Right cardiac atrium (tissue), 5 donors: ENCODE measurements at regions not wholly inside any gene's neighbourhood (a gene's known extent, or its start where the extent isn't known, plus 50 kb on each side); places are given as distances from the start of the nearest gene placed in this dataset.
"Not testable (repeated sequence)": the region's sequence is repeated elsewhere in the genome, so short reads cannot be mapped to it uniquely, and the experiment has no call there.

ENCODE experiments used
- ATAC-seq, 2 donors: fragments of 200-7000 bp; cut with Tn5 transposase; one replicate each; pipeline versions ENCODE4 v1.8.0 to v1.9.1; 2020; ENCODE audit warnings: moderate library complexity in 2 of 2, mild to moderate bottlenecking in 1 of 2
- DNase-seq, 3 donors: peaks; one replicate each; pipeline ENCODE4 v3.0.0-alpha.2; 2020
- H3K27ac ChIP-seq: one replicate; pipeline ENCODE4 v1.5.1; 2013; ENCODE audit warnings: mild to moderate bottlenecking, low read length, control low read depth, moderate library complexity
- H3K27me3 ChIP-seq: one replicate; pipeline ENCODE4 v1.6.1; 2013; ENCODE audit not compliant: control insufficient read depth, insufficient read depth
- H3K4me1 ChIP-seq: one replicate; pipeline ENCODE4 v1.6.1; 2013; ENCODE audit warnings: low read length; ENCODE audit not compliant: control insufficient read depth, insufficient read depth
- H3K4me3 ChIP-seq: one replicate; pipeline ENCODE4 v1.5.1; 2013; ENCODE audit warnings: low read length, control low read depth
- H3K9me3 ChIP-seq: one replicate; pipeline ENCODE4 v1.6.1; 2013; ENCODE audit warnings: low read length; ENCODE audit not compliant: control insufficient read depth
- WGBS: extraction: QIAGEN DNeasy Blood & Tissue Kit; methylation state at CpG from one replicate; pipeline ENCODE4 v1.1.7; 2013; 5-methylcytosine and 5-hydroxymethylcytosine counted together
- intact Hi-C, 4 donors: fragments of 100-400 bp; cut with DNase I; formaldehyde crosslinking; loops; one replicate each; pipeline versions ENCODE4 v1.11.0 to v1.14.0; 2022 to 2023
- donor health status: healthy with polysubstance abuse.
- donor health status: DM: no; HTN: yes; CAD: no.
- donor health status: DM: no; HTN: no; CAD: no.
- donor health status: DM: no; HTN: yes; CAD: no; lungs with severe emphysema.
- donor health status: DM: yes; HTN: yes; CAD: no.

- H3K9me3 ChIP-seq, H3K4me1 ChIP-seq, H3K4me3 ChIP-seq, DNase-seq, ATAC-seq, intact Hi-C loops, H3K27ac ChIP-seq, H3K27me3 ChIP-seq: not testable (repeated sequence)
- 86% methylated on average over 8 of the region's 8 CpGs for WGBS
Observed at GRCh38 chr1:147348592-147348991, 106.1 kb downstream of the CHD1L start.

DNA sequence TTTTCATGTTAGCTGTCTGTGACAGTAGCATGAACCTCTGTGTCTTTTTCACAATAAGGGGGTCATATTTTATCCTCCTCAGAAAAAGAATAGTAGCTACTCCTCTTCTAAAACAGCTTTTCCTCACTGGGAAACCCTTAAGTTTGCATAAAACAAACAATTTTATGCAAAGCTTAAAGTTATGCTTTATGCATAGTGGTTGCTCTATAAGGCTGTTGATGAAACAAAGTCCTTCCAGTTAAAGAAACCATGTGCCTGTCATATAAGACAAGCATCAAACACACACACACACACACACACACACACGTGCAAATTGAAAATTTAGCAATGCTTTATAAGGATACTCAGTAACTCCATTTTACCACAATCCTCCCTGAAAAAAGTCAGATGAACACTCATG is 107.0 kb downstream of the CHD1L start:
- intact Hi-C loops: no loop called here
- no peaks in the 10 kb centered on the region for H3K4me1 ChIP-seq
- H3K9me3 ChIP-seq: no peaks in the 10 kb centered on the region
- no peak overlapping the region for H3K27ac ChIP-seq
- no peaks in the 10 kb centered on the region for H3K27me3 ChIP-seq
- ATAC-seq (no peak), DNase-seq (no peak)
- 60% methylated on average over 1 of the region's 1 CpG for WGBS
- no peak overlapping the region for H3K4me3 ChIP-seq

DNA sequence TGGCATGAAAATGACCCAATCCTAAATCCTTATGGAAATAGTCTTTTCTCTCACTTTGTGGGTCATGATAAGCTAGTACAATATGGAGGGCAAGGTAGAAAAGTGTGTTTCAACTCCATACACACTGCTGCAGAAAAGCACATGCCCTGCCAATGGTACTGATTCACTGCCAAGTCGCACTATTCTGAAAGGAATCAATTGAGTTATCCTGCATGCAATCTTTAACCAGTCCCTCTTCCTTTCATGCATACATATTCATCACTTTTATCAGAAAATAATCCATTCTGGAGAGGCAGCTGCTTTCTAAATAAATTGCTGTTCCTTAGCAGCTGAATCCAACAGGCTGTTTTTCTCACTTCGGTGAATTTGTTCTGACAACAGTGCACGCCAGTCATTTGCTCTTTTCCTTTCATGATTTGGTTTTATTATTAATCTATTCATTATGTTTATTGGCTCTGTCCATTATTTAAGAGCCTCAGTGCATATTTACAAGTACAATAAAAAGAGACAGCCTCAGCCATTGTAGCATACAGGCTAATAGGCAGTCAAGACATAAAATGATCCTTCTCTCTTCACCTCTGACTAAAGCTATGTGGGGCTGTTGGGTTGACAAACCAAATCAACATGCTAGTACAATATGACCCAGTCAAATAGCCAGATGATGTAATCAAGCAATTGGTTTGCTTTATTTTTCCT is 108.8 kb downstream of the CHD1L start:
- WGBS: 86% methylated on average over 3 of the region's 3 CpGs

DNA sequence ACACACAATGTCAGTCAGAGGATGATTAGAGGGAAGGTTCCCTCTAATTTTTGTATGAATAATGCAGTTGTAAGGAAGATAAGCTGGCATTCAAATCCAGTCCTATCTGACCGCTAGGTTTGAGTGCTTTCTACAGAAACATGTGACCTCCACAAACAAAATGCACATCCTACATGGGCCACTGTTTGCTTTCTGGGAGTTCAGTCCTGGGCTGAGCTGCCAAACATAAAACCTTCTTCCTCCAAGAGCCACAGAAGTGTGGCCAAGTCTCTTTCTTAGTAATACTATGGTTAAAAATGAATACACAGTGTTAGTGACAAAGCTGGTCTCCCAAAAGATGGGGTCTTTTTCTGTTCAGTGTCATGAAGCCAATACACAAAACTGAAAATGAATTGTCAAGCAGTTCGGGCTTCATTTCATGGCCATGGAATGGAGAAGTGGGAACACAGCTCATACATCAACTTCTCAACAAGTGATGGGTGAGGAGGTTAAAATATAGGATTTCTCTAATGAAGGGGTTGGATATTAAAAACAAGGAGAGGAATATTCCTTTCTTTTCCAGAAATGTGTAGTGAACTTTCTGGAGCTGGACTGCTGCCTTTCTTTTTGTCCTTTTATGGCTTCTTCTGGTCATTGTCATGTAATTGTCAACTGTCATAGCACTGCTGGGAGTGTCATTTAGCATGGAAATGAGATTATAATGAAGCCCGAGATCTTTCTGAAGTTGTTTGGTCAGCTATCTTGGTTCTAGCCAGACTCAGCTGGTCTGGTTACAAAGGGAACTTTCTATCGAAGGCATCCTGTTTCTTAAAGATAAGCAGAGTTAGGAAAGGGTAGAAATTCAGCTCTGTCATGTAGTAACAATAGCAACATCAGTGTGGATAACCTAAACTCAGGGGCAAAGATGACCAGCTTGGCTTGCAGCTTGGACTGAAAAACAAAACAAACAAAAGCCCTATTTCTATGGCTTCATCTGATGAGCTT is 135.1 kb downstream of the CHD1L start:
- ATAC-seq: no peak
- Histone ChIP-seq H3K27ac (no peak overlapping the region), H3K4me1 (no peaks in the 10 kb centered on the region), H3K9me3 (no peaks in the 10 kb centered on the region), H3K27me3 (no peaks in the 10 kb centered on the region), H3K4me3 (no peak overlapping the region)
- no peak for DNase-seq
- intact Hi-C loops: no loop called here
- 33% methylated on average over 4 of the region's 4 CpGs for WGBS

More for the DNA sequence above, 108.8 kb downstream of the CHD1L start:
- ATAC-seq (no peak), DNase-seq (no peak)
- H3K27ac ChIP-seq: no peak overlapping the region
- no peaks in the 10 kb centered on the region for H3K4me1 ChIP-seq
- no peak overlapping the region for H3K4me3 ChIP-seq
- no peaks in the 10 kb centered on the region for H3K27me3 ChIP-seq
- intact Hi-C loops: no loop called here
- no peaks in the 10 kb centered on the region for H3K9me3 ChIP-seq

GRCh38 chr1:147379889-147380288 is 137.4 kb downstream of the CHD1L start:
- intact Hi-C loops: no loop called here
- H3K4me3 ChIP-seq: no peak overlapping the region
- DNase-seq (no peak), ATAC-seq (no peak)
- WGBS: 97% methylated on average over 3 of the region's 3 CpGs
- no peaks in the 10 kb centered on the region for H3K27me3 ChIP-seq
- no peak overlapping the region for H3K27ac ChIP-seq
- H3K9me3 ChIP-seq: no peaks in the 10 kb centered on the region
- H3K4me1 ChIP-seq: no peaks in the 10 kb centered on the region

DNA sequence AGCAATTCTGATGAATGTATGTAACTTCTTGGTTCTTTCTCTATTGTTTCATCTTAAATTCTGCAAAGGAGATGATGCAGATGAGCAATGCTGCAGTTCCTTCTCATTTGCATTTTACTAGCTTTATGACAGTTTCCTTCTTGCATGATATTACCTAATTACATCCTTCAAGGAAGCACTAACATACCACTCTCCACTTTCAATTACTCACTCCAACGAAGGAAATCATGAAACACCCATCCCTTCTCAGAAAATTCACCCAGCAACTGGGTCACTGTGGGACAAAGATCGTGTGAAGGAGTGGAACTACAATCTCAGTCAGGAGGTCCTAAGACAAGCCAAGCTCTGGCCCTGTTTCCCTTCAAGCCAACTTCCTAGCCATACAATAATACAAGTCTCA is 142.3 kb downstream of the CHD1L start:
- DNase-seq: no peak
- 43% methylated on average over 2 of the region's 2 CpGs for WGBS
- Histone ChIP-seq H3K27me3 (no peaks in the 10 kb centered on the region), H3K4me1 (no peaks in the 10 kb centered on the region), H3K27ac (no peak overlapping the region), H3K9me3 (no peaks in the 10 kb centered on the region), H3K4me3 (no peak overlapping the region)
- no peak for ATAC-seq
- intact Hi-C loops: no loop called here

GRCh38 chr1:147388969-147389368 is 146.5 kb downstream of the CHD1L start:
- intact Hi-C loops: no loop called here
- Histone ChIP-seq H3K27ac (no peak overlapping the region), H3K27me3 (no peaks in the 10 kb centered on the region), H3K4me3 (no peak overlapping the region), H3K4me1 (no peaks in the 10 kb centered on the region), H3K9me3 (no peaks in the 10 kb centered on the region)
- WGBS: 75% methylated on average over 4 of the region's 4 CpGs
- DNase-seq (peak in 1 of 3 donors; percentile 10), ATAC-seq (no peak)

DNA sequence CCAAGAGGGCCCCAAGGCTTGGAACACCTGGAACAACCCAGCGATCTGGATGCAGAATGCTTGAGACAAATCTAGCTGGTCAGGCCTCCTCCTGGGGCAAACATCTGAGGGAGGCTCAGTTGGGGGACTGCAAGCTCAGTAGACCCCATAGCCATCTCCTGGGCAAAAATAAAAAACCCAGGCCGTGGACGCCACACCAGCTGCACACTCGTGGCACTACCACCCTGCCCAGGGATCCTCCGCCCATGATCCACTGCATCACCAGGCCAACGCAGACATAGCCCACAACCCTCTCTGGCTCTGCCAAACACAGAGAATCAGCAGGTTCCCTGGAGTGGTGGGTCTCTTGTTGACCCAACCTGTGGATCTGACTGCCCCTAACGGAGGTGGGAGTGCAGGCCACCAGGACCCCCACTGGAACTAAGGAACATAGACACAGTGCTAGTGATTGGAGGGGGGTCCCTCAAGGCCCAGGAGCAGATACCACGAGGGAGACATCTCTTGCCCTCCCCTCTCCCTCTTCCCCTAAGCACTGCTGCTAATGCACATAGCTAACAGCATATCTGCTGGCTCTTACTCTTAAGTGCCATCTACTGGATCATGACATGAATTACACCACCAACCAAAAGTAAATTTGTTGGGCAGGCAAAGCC is 147.2 kb downstream of the CHD1L start:
- Histone ChIP-seq H3K27ac (no peak overlapping the region), H3K4me1 (no peaks in the 10 kb centered on the region), H3K27me3 (no peaks in the 10 kb centered on the region), H3K9me3 (no peaks in the 10 kb centered on the region), H3K4me3 (no peak overlapping the region)
- intact Hi-C loops: loop anchor here in 2 of 4 donors (5.0 to 10.0 kb wide), 2 partner anchors 112 to 115 kb away; no protein-coding TSS in a partner anchor
- peak; percentile 29 to 40 for ATAC-seq
- peak in 2 of 3 donors; percentile 18 to 33 for DNase-seq
- 76% methylated on average over 8 of the region's 8 CpGs for WGBS

DNA sequence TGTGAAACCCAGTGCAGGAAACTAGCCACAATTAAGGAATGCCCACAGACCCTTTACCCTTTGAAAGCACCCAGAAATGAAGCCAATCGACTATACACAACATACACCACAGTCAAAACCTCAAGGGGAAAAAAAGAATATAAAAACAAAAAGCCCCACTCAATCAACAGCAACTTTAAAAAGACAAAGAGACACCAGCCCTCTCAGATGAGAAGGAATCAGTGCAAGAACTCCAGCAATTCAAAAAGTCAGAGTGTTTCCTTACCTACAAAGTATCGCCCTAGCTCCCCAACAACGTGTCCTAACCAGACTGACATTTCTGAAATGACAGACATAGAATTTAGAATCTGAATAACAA is 147.7 kb downstream of the CHD1L start:
- intact Hi-C loops: loop anchor here in 2 of 4 donors (5.0 to 10.0 kb wide), 2 partner anchors 113 to 115 kb away; no protein-coding TSS in a partner anchor

GRCh38 chr1:147391114-147391513 is 148.6 kb downstream of the CHD1L start:
- WGBS: 91% methylated on average over 8 of the region's 8 CpGs

More for the DNA sequence above, 147.7 kb downstream of the CHD1L start:
- Histone ChIP-seq H3K4me1 (no peaks in the 10 kb centered on the region), H3K27ac (no peak overlapping the region), H3K27me3 (no peaks in the 10 kb centered on the region), H3K9me3 (no peaks in the 10 kb centered on the region), H3K4me3 (no peak overlapping the region)
- DNase-seq (no peak), ATAC-seq (no peak)
- WGBS: 21% methylated on average over 3 of the region's 3 CpGs

More at GRCh38 chr1:147391114-147391513, 148.6 kb downstream of the CHD1L start:
- intact Hi-C loops: loop anchor here in 2 of 4 donors (5.0 to 10.0 kb wide), 2 partner anchors 114 to 116 kb away; no protein-coding TSS in a partner anchor
- Histone ChIP-seq H3K4me3 (no peak overlapping the region), H3K27ac (no peak overlapping the region), H3K4me1 (no peaks in the 10 kb centered on the region), H3K27me3 (no peaks in the 10 kb centered on the region), H3K9me3 (no peaks in the 10 kb centered on the region)
- ATAC-seq (no peak), DNase-seq (no peak)
